H1 (cell line): ENCODE measurements at regions not wholly inside any gene's neighbourhood (a gene's known extent, or its start where the extent isn't known, plus 50 kb on each side); places are given as distances from the start of the nearest gene placed in this dataset.

Experiments used
- CHD7 ChIP-seq: fragments of 300-600 bp; sonication (generic); IDR thresholded peaks from 2 replicates; pipeline ENCODE4 v1.7.1; 2012; ENCODE audit warnings: low read length, moderate library complexity, mild to moderate bottlenecking, inconsistent platforms; ENCODE audit not compliant: insufficient replicate concordance

GRCh38 chr22:47665151-47665550 lies 902.7 kb downstream of the TBC1D22A start (continued):
- peak; percentile 96 for TF ChIP-seq CHD7
